CD14-positive monocyte (primary cell): ENCODE measurements at regions not wholly inside any gene's neighbourhood (a gene's known extent, or its start where the extent isn't known, plus 50 kb on each side); places are given as distances from the start of the nearest gene placed in this dataset.

ENCODE experiments used
- DNase-seq, 3 donors: peaks; one replicate each; pipeline ENCODE4 v3.0.0-alpha.2; 2011 to 2022
- H2AFZ ChIP-seq: 2 replicates; pipeline ENCODE4 v1.6.0; 2012; ENCODE audit warnings: mild to moderate bottlenecking, low read depth, low read length, inconsistent platforms; ENCODE audit not compliant: insufficient read depth, poor library complexity, severe bottlenecking
- H3K27ac ChIP-seq, 2 donors: 1 replicate in 1 of 2; 2 replicates in 1 of 2; pipeline ENCODE4 v1.5.1; 2012 to 2013; ENCODE audit warnings: low read length in 2 of 2, control low read depth in 1 of 2, inconsistent platforms in 1 of 2, low read depth in 1 of 2, mild to moderate bottlenecking in 1 of 2
- H3K27me3 ChIP-seq, 2 donors: one replicate each; pipeline versions ENCODE4 v1.6.0 to v1.6.1; 2011 to 2013; ENCODE audit warnings: low read length in 2 of 2; ENCODE audit not compliant: control insufficient read depth in 2 of 2, insufficient read depth in 2 of 2
- H3K36me3 ChIP-seq, 2 donors: replicated peaks in 1 of 2; 1 replicate in 1 of 2; 2 replicates in 1 of 2; pipeline versions ENCODE4 v1.5.1 to v1.6.1; 2012 to 2013; ENCODE audit warnings: low read length in 2 of 2, control low read depth in 1 of 2, inconsistent platforms in 1 of 2, mild to moderate bottlenecking in 1 of 2; ENCODE audit not compliant: insufficient read depth in 2 of 2, control insufficient read depth in 1 of 2
- H3K4me1 ChIP-seq, 2 donors: 1 replicate in 1 of 2; 2 replicates in 1 of 2; pipeline versions ENCODE4 v1.5.1 to v1.6.1; 2012 to 2013; ENCODE audit warnings: low read length in 2 of 2, control low read depth in 1 of 2, inconsistent platforms in 1 of 2, mild to moderate bottlenecking in 1 of 2, moderate library complexity in 1 of 2; ENCODE audit not compliant: insufficient read depth in 2 of 2, control insufficient read depth in 1 of 2
- H3K4me2 ChIP-seq: replicated peaks from 2 replicates; pipeline ENCODE3; 2012; ENCODE audit warnings: low read length, moderate library complexity, mild to moderate bottlenecking; ENCODE audit not compliant: poor library complexity, severe bottlenecking; ENCODE audit errors: extremely low read depth
- H3K4me3 ChIP-seq, 3 experiments: fragments of 200-600 bp in 1 of 3; sonication (generic) in 1 of 3; replicated peaks in 1 of 3; 1 replicate in 2 of 3; 2 replicates in 1 of 3; pipeline ENCODE4 v1.5.1; 2011 to 2013; ENCODE audit warnings: low read length in 3 of 3, mild to moderate bottlenecking in 3 of 3, control low read depth in 2 of 3, low read depth in 2 of 3, inconsistent platforms in 1 of 3, moderate library complexity in 1 of 3
- H3K79me2 ChIP-seq: 2 replicates; pipeline ENCODE4 v1.6.0; 2012; ENCODE audit warnings: mild to moderate bottlenecking, control low read depth, inconsistent platforms, low read length, moderate library complexity; ENCODE audit not compliant: insufficient read depth
- H3K9ac ChIP-seq: 2 replicates; pipeline ENCODE4 v1.6.0; 2017; ENCODE audit warnings: low read length, mild to moderate bottlenecking; ENCODE audit not compliant: insufficient read depth, poor library complexity, severe bottlenecking
- H3K9me3 ChIP-seq, 2 donors: replicated peaks in 1 of 2; 1 replicate in 1 of 2; 2 replicates in 1 of 2; pipeline versions ENCODE4 v1.5.1 to v1.6.1; 2012 to 2013; ENCODE audit warnings: low read length in 2 of 2, control low read depth in 1 of 2; ENCODE audit not compliant: control insufficient read depth in 1 of 2, insufficient read depth in 1 of 2
- H4K20me1 ChIP-seq: 2 replicates; pipeline ENCODE4 v1.6.0; 2012; ENCODE audit warnings: mild to moderate bottlenecking, low read length, control low read depth, moderate library complexity; ENCODE audit not compliant: insufficient read depth
- H3K27ac Mint-ChIP-seq, 7 donors: one replicate each; pipeline ENCODE4 v1.8.0; 2020; ENCODE audit warnings: mild to moderate bottlenecking in 7 of 7, mixed read lengths in 7 of 7, moderate library complexity in 6 of 7, inconsistent platforms in 2 of 7
- H3K27me3 Mint-ChIP-seq, 3 donors: one replicate each; pipeline ENCODE4 v1.8.0; 2021 to 2022; ENCODE audit warnings: low read depth in 3 of 3, mild to moderate bottlenecking in 3 of 3, mixed read lengths in 3 of 3, moderate library complexity in 3 of 3, inconsistent platforms in 1 of 3
- H3K36me3 Mint-ChIP-seq, 2 donors: one replicate each; pipeline ENCODE4 v1.8.0; 2020; ENCODE audit warnings: mixed read lengths in 2 of 2, inconsistent platforms in 1 of 2, mild to moderate bottlenecking in 1 of 2
- H3K4me1 Mint-ChIP-seq: one replicate; pipeline ENCODE4 v1.8.0; 2020; ENCODE audit warnings: mild to moderate bottlenecking, mixed read lengths
- H3K4me3 Mint-ChIP-seq, 2 donors: one replicate each; pipeline ENCODE4 v1.8.0; 2020; ENCODE audit warnings: mild to moderate bottlenecking in 2 of 2, mixed read lengths in 2 of 2, moderate library complexity in 1 of 2
- H3K9me3 Mint-ChIP-seq, 7 donors: one replicate each; pipeline ENCODE4 v1.8.0; 2020 to 2022; ENCODE audit warnings: mixed read lengths in 7 of 7, mild to moderate bottlenecking in 6 of 7, moderate library complexity in 6 of 7, inconsistent platforms in 2 of 7
- WGBS: methylation state at CpG from one replicate; pipeline ENCODE4 v1.1.5; 2013; ENCODE audit warnings: missing lambda C conversion rate; ENCODE audit not compliant: insufficient coverage; 5-methylcytosine and 5-hydroxymethylcytosine counted together
- intact Hi-C, 2 donors: fragments of 100-400 bp; cut with micrococcal nuclease; formaldehyde crosslinking; loops; one replicate each; pipeline versions ENCODE4 v1.15.0 to v1.15.1; 2023
- TF ChIP-seq, protein P1 (sequence below): fragments of 200-600 bp; IDR thresholded peaks from one replicate; pipeline ENCODE4 v1.8.0; 2022; ENCODE audit warnings: antibody characterized with exemption, mild to moderate bottlenecking

DNA sequence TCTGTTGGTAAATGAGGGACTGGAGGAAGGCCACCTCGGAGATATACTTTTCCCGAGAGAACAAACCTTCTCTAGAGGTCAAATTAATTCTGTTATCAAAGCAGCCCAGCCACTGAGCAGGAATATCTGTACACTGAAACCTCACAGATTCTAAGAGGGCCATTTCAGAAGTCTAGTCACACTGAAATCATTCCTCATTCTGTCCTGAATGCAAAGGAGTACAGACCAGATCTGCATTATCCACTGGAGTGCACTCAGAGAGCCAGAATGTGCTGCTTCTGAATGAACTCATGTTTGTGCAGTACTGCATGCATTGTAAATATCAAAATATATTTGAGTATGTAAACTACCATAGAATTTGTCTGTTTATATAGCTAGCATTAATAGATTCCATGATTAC is 278.3 kb upstream of the FSTL5 start:
- TF ChIP-seq, protein P1, sequence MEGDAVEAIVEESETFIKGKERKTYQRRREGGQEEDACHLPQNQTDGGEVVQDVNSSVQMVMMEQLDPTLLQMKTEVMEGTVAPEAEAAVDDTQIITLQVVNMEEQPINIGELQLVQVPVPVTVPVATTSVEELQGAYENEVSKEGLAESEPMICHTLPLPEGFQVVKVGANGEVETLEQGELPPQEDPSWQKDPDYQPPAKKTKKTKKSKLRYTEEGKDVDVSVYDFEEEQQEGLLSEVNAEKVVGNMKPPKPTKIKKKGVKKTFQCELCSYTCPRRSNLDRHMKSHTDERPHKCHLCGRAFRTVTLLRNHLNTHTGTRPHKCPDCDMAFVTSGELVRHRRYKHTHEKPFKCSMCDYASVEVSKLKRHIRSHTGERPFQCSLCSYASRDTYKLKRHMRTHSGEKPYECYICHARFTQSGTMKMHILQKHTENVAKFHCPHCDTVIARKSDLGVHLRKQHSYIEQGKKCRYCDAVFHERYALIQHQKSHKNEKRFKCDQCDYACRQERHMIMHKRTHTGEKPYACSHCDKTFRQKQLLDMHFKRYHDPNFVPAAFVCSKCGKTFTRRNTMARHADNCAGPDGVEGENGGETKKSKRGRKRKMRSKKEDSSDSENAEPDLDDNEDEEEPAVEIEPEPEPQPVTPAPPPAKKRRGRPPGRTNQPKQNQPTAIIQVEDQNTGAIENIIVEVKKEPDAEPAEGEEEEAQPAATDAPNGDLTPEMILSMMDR, result no peak
- Histone ChIP-seq H3K4me3 (no peak overlapping the region), H3K27ac (no peak overlapping the region), H3K79me2 (no peaks in the 10 kb centered on the region), H3K4me2 (no peak overlapping the region), H3K9ac (no peak overlapping the region), H3K27me3 (no peaks in the 10 kb centered on the region), H2AFZ (no peak overlapping the region), H3K36me3 (no peaks in the 10 kb centered on the region), H3K9me3 (no peaks in the 10 kb centered on the region), H3K4me1 (no peaks in the 10 kb centered on the region), H4K20me1 (no peaks in the 10 kb centered on the region)
- intact Hi-C loops, result no loop called here
- 63% methylated on average over 2 of the region's 2 CpGs for WGBS
- H3K4me3 Mint-ChIP-seq, result no peak overlapping the region
- no peak for DNase-seq
- H3K27ac Mint-ChIP-seq, result no peak overlapping the region
- no peaks in the 10 kb centered on the region for H3K27me3 Mint-ChIP-seq
- H3K36me3 Mint-ChIP-seq, result no peaks in the 10 kb centered on the region
- H3K4me1 Mint-ChIP-seq, result no peaks in the 10 kb centered on the region
- no peaks in the 10 kb centered on the region for H3K9me3 Mint-ChIP-seq

DNA sequence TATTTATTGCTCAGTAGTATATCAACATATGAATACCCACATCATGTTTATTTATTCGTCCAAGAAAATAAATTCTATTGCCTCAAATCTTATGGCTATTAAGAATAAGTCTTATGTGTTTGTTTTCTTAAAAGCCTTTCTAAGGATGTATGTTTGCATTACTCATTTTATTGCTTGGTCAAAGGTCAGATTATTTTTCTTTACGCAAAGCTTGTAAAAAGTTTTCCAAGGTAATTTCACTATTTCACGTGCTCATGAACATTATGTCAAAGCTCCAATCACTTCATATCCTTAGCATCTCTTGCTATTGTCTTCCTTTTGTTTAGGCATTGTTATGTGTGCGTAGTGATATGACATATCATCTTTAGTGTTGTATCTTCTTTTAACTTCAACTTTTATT is 258.5 kb upstream of the FSTL5 start:
- Histone ChIP-seq H3K79me2 (no peaks in the 10 kb centered on the region), H3K27me3 (no peaks in the 10 kb centered on the region), H3K4me3 (no peak overlapping the region), H3K27ac (no peak overlapping the region), H3K4me1 (no peaks in the 10 kb centered on the region), H3K4me2 (no peak overlapping the region), H4K20me1 (no peaks in the 10 kb centered on the region), H2AFZ (no peak overlapping the region), H3K9ac (no peak overlapping the region), H3K36me3 (no peaks in the 10 kb centered on the region), H3K9me3 (peaks cover 0 to 4% of the 10 kb centered on the region in 2 donors)
- H3K4me1 Mint-ChIP-seq, result no peaks in the 10 kb centered on the region
- H3K4me3 Mint-ChIP-seq, result no peak overlapping the region
- H3K9me3 Mint-ChIP-seq, result peaks cover 0 to 8% (median 3%) of the 10 kb centered on the region in 7 donors
- intact Hi-C loops, result no loop called here
- no peaks in the 10 kb centered on the region for H3K36me3 Mint-ChIP-seq
- H3K27ac Mint-ChIP-seq, result no peak overlapping the region
- WGBS, result no CpG with 5 or more reads among the region's 4 CpGs
- no peak for DNase-seq
- peaks cover 0 to 2% (median 0%) of the 10 kb centered on the region in 3 donors for H3K27me3 Mint-ChIP-seq
- TF ChIP-seq, protein P1, result no peak
